Loucy (cell line): ENCODE measurements at regions not wholly inside any gene's neighbourhood (a gene's known extent, or its start where the extent isn't known, plus 50 kb on each side); places are given as distances from the start of the nearest gene placed in this dataset.

ENCODE experiments used
- H2AFZ ChIP-seq: fragments of 200-600 bp; sonication (generic); 2 replicates; pipeline ENCODE4 v1.6.0; 2016; ENCODE audit warnings: antibody characterized with exemption, mild to moderate bottlenecking, low read length, moderate library complexity
- H3F3A ChIP-seq: fragments of 200-600 bp; 2 replicates; pipeline ENCODE4 v1.6.0; 2016; ENCODE audit warnings: antibody characterized with exemption, low read depth, mild to moderate bottlenecking
- H3K27me3 ChIP-seq: fragments of 200-600 bp; sonication (generic); 2 replicates; pipeline ENCODE4 v1.6.1; 2014; ENCODE audit warnings: low read length, mild to moderate bottlenecking; ENCODE audit not compliant: insufficient read depth, poor library complexity, severe bottlenecking
- H3K36me3 ChIP-seq: fragments of 200-600 bp; sonication (generic); 2 replicates; pipeline ENCODE4 v1.6.1; 2016; ENCODE audit warnings: low read length; ENCODE audit not compliant: insufficient read depth
- H3K4me1 ChIP-seq: fragments of 200-600 bp; sonication (generic); 2 replicates; pipeline ENCODE4 v1.5.1; 2014; ENCODE audit warnings: low read length, mild to moderate bottlenecking; ENCODE audit not compliant: insufficient read depth, poor library complexity, severe bottlenecking
- H3K4me2 ChIP-seq: fragments of 200-600 bp; sonication (generic); 2 replicates; pipeline ENCODE4 v1.6.0; 2014; ENCODE audit warnings: antibody characterized with exemption, low read length, low read depth, mild to moderate bottlenecking; ENCODE audit not compliant: poor library complexity, severe bottlenecking
- H3K4me3 ChIP-seq: fragments of 200-600 bp; sonication (generic); 2 replicates; pipeline ENCODE4 v1.5.1; 2014; ENCODE audit warnings: low read length, mild to moderate bottlenecking, mixed read lengths; ENCODE audit not compliant: poor library complexity, severe bottlenecking
- H3K79me2 ChIP-seq: fragments of 200-600 bp; sonication (generic); 2 replicates; pipeline ENCODE4 v1.6.1; 2014; ENCODE audit warnings: low read length; ENCODE audit not compliant: insufficient read depth
- H3K9ac ChIP-seq: fragments of 200-600 bp; sonication (generic); 2 replicates; pipeline ENCODE4 v1.6.0; 2014; ENCODE audit warnings: mild to moderate bottlenecking, low read depth, low read length, moderate library complexity; ENCODE audit not compliant: poor library complexity, severe bottlenecking
- H3K9me2 ChIP-seq: fragments of 200-600 bp; sonication (generic); replicated peaks from 2 replicates; pipeline ENCODE4 v1.6.1; 2016; ENCODE audit warnings: low read depth, low read length, mixed read lengths
- H3K9me3 ChIP-seq: fragments of 200-600 bp; sonication (generic); 2 replicates; pipeline ENCODE4 v1.6.1; 2014; ENCODE audit warnings: mild to moderate bottlenecking, antibody characterized with exemption, low read length, low read depth; ENCODE audit not compliant: insufficient read depth
- H4K20me1 ChIP-seq: fragments of 200-600 bp; sonication (generic); 2 replicates; pipeline ENCODE4 v1.6.0; 2014; ENCODE audit warnings: antibody characterized with exemption, low read length, mild to moderate bottlenecking; ENCODE audit not compliant: insufficient read depth, poor library complexity, severe bottlenecking
- CTCF ChIP-seq: fragments of 200-600 bp; sonication (generic); conservative IDR thresholded peaks from 2 replicates; pipeline ENCODE4 v1.5.1; 2014; ENCODE audit warnings: mild to moderate bottlenecking, antibody characterized with exemption, low read length
- EZH2phosphoT487 ChIP-seq: fragments of 200-600 bp; IDR thresholded peaks from 2 replicates; pipeline ENCODE4 v1.6.1; 2018; ENCODE audit warnings: antibody characterized with exemption, mild to moderate bottlenecking, moderate library complexity, borderline replicate concordance

DNA sequence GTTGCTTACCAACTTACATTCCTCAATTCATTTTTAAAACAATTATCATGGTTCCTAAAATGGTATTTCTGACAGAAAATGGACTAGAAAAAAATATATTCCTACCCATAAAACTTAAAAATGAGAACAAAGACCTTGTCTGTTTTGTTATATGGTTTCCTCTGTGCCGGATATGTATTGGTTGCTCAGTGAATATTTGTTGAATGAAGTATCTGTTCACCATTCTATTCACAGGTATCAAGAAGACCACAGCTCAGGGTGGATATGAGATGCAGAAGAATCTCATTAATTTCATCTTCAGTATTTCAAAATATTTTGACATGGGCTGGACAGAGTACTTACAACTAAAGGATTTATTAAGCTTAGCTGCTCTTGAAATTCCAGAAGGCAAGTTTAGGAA lies 58.1 kb downstream of the TUSC7 start:
- no peaks in the 10 kb centered on the region for H3F3A ChIP-seq
- H3K9ac ChIP-seq = no peak overlapping the region
- no peaks in the 10 kb centered on the region for H4K20me1 ChIP-seq
- no peaks in the 10 kb centered on the region for H3K36me3 ChIP-seq
- no peaks in the 10 kb centered on the region for H3K27me3 ChIP-seq
- no peak overlapping the region for H2AFZ ChIP-seq
- H3K4me2 ChIP-seq = no peak overlapping the region
- no peaks in the 10 kb centered on the region for H3K9me3 ChIP-seq
- no peaks in the 10 kb centered on the region for H3K9me2 ChIP-seq
- no peaks in the 10 kb centered on the region for H3K4me1 ChIP-seq
- H3K79me2 ChIP-seq = no peaks in the 10 kb centered on the region
- TF ChIP-seq CTCF (no peak), EZH2phosphoT487 (no peak)
- no peak overlapping the region for H3K4me3 ChIP-seq

DNA sequence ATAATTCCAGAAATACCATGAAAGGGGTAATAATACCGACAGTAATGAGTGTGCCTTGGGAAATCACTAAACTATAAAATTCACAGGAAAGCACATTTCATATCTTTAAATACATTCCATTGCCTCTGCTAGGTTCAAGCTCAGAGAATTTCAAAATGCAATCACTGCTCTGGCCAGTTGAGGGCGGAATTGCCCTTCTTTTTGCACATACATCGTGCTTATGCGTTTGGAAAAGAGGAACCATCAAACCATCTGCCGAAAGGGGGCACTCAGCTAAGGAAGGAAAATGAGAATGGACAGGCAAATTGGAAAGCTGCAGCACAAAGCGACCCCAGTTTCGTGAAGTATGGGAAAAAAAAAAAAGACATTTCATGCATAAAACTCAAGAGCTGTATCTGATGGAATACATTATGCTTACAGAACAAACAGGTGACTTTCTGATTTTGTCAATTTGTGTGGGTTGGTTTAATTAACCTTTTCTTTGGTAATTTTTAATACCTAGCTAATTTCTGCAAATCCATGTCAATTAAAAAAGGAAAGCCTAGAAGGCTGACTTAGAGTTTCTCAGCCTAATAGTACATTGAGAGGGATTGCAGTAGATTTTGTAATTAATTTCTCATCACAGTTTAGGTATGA lies 61.4 kb downstream of the TUSC7 start:
- no peak overlapping the region for H3K4me2 ChIP-seq
- no peaks in the 10 kb centered on the region for H4K20me1 ChIP-seq
- no peak overlapping the region for H3K4me3 ChIP-seq
- H3K9me2 ChIP-seq = no peaks in the 10 kb centered on the region
- H3K36me3 ChIP-seq = no peaks in the 10 kb centered on the region
- H3K27me3 ChIP-seq = no peaks in the 10 kb centered on the region
- H3K9me3 ChIP-seq = no peaks in the 10 kb centered on the region
- peak; percentile 99 for TF ChIP-seq CTCF
- no peak for TF ChIP-seq EZH2phosphoT487
- no peak overlapping the region for H3K9ac ChIP-seq
- H3K79me2 ChIP-seq = no peaks in the 10 kb centered on the region
- H2AFZ ChIP-seq = peak overlapping the region; percentile 8; the same call in 1 of the 2 replicates
- H3K4me1 ChIP-seq = no peaks in the 10 kb centered on the region
- H3F3A ChIP-seq = no peaks in the 10 kb centered on the region

DNA sequence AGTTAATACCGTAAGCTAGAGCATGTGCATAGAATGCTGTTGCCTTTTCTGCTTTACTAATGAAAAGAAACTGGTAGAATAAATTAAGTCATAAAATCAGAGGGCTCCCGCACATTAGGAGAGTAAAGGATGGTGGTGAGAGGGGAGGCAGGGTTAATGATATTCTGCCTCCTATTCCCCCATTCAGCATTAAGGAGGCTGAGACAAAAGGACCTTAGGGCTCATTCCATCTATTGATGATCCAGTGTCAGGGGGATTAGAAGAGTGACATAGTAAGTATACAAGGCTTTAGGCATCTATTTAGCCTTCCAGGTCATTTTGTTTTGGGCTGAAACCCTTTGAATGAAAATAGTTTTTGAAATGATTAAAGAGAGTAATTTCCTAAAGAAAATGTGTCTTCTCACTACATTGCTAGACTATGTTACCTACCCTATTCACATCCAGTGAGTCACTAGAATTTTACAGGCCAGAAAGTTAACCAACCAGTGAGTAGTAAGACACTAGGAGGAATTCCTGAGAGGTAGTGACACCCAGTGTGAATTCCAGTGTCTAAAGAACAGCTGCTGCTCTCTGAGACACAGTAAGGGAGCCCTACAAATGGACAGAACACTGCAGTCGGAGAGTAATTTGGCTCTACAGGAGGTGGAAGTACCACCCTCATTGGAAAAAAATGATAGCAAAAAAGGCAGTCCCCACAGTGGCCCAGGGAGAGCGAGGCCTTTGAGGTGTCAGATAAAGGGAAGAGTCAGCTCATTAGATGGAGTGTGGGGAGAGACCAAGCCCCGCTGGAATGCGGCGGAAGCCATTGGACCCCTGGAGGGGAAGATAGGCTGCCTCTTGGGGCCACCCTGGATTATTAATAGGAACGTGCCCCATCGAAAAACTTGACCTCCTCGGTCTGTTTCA lies 67.6 kb downstream of the TUSC7 start:
- H3K9me2 ChIP-seq = no peaks in the 10 kb centered on the region
- H3K27me3 ChIP-seq = no peaks in the 10 kb centered on the region
- H3K4me1 ChIP-seq = no peaks in the 10 kb centered on the region
- no peak overlapping the region for H3K9ac ChIP-seq
- no peaks in the 10 kb centered on the region for H3F3A ChIP-seq
- H3K79me2 ChIP-seq = no peaks in the 10 kb centered on the region
- no peaks in the 10 kb centered on the region for H3K36me3 ChIP-seq
- H4K20me1 ChIP-seq = no peaks in the 10 kb centered on the region
- no peak for TF ChIP-seq CTCF
- TF ChIP-seq EZH2phosphoT487 = no peak
- no peak overlapping the region for H3K4me2 ChIP-seq
- no peak overlapping the region for H2AFZ ChIP-seq
- H3K4me3 ChIP-seq = no peak overlapping the region
- H3K9me3 ChIP-seq = no peaks in the 10 kb centered on the region
